ENCODE measurements at regions not wholly inside any gene's neighbourhood (a gene's known extent, or its start where the extent isn't known, plus 50 kb on each side); places are given as distances from the start of the nearest gene placed in this dataset.

GRCh38 chr5:158126442-158127405 is 267.8 kb upstream of the CLINT1 start:
- H3K9me3 ChIP-seq (ENCODE audit: control insufficient read depth in 2 of 2, insufficient read depth in 1 of 2, low read length in 1 of 2), result no peaks in the 10 kb centered on the region
- H3K4me3 ChIP-seq (ENCODE audit: low read length in 2 of 2), result no peak overlapping the region

GRCh38 chr5:158124606-158125316 is 265.8 kb upstream of the CLINT1 start:
- DNase-seq (ENCODE audit: low read depth in 6 of 9, low spot score in 9 of 9), result no peak
- WGBS, result 97% methylated on average over 3 of the region's 3 CpGs
- Histone ChIP-seq H3K4me1 (ENCODE audit: control insufficient read depth in 2 of 2, insufficient read depth in 2 of 2, low read length in 2 of 2) (peaks cover 0 to 4% of the 10 kb centered on the region in 2 donors), H3K9me3 (ENCODE audit: control insufficient read depth in 2 of 2, insufficient read depth in 1 of 2, low read length in 1 of 2) (no peaks in the 10 kb centered on the region), H3K27me3 (ENCODE audit: control insufficient read depth in 2 of 2, insufficient read depth in 1 of 2, low read length in 1 of 2) (no peaks in the 10 kb centered on the region), H3K36me3 (ENCODE audit: control insufficient read depth in 2 of 2, insufficient read depth in 2 of 2, low read length in 1 of 2) (no peaks in the 10 kb centered on the region), H3K4me3 (ENCODE audit: low read length in 2 of 2) (no peak overlapping the region), H3K27ac (ENCODE audit: low read depth in 1 of 2, low read length in 1 of 2) (no peak overlapping the region)

More at GRCh38 chr5:158126442-158127405, 267.8 kb upstream of the CLINT1 start:
- WGBS, result 56% methylated on average over 11 of the region's 11 CpGs
- DNase-seq (ENCODE audit: low read depth in 6 of 9, low spot score in 9 of 9), result no peak
- Histone ChIP-seq H3K27me3 (ENCODE audit: control insufficient read depth in 2 of 2, insufficient read depth in 1 of 2, low read length in 1 of 2) (no peaks in the 10 kb centered on the region), H3K4me1 (ENCODE audit: control insufficient read depth in 2 of 2, insufficient read depth in 2 of 2, low read length in 2 of 2) (no peaks in the 10 kb centered on the region), H3K36me3 (ENCODE audit: control insufficient read depth in 2 of 2, insufficient read depth in 2 of 2, low read length in 1 of 2) (no peaks in the 10 kb centered on the region), H3K27ac (ENCODE audit: low read depth in 1 of 2, low read length in 1 of 2) (no peak overlapping the region)

- Histone ChIP-seq H3K9me3 (ENCODE audit: control insufficient read depth in 2 of 2, insufficient read depth in 1 of 2, low read length in 1 of 2) (no peaks in the 10 kb centered on the region), H3K27ac (ENCODE audit: low read depth in 1 of 2, low read length in 1 of 2) (no peak overlapping the region), H3K36me3 (ENCODE audit: control insufficient read depth in 2 of 2, insufficient read depth in 2 of 2, low read length in 1 of 2) (no peaks in the 10 kb centered on the region), H3K4me3 (ENCODE audit: low read length in 2 of 2) (no peak overlapping the region), H3K4me1 (ENCODE audit: control insufficient read depth in 2 of 2, insufficient read depth in 2 of 2, low read length in 2 of 2) (peaks cover 0 to 4% of the 10 kb centered on the region in 2 donors), H3K27me3 (ENCODE audit: control insufficient read depth in 2 of 2, insufficient read depth in 1 of 2, low read length in 1 of 2) (no peaks in the 10 kb centered on the region)
- WGBS, result 72% methylated on average over 3 of the region's 3 CpGs
- DNase-seq (ENCODE audit: low read depth in 6 of 9, low spot score in 9 of 9), result no peak
Measured at GRCh38 chr5:158123595-158123994, 264.6 kb upstream of the CLINT1 start.

GRCh38 chr5:158121678-158122077 is 262.7 kb upstream of the CLINT1 start:
- Histone ChIP-seq H3K4me1 (ENCODE audit: control insufficient read depth in 2 of 2, insufficient read depth in 2 of 2, low read length in 2 of 2) (peaks cover 0 to 4% of the 10 kb centered on the region in 2 donors), H3K9me3 (ENCODE audit: control insufficient read depth in 2 of 2, insufficient read depth in 1 of 2, low read length in 1 of 2) (no peaks in the 10 kb centered on the region), H3K27me3 (ENCODE audit: control insufficient read depth in 2 of 2, insufficient read depth in 1 of 2, low read length in 1 of 2) (no peaks in the 10 kb centered on the region), H3K36me3 (ENCODE audit: control insufficient read depth in 2 of 2, insufficient read depth in 2 of 2, low read length in 1 of 2) (no peaks in the 10 kb centered on the region), H3K4me3 (ENCODE audit: low read length in 2 of 2) (no peak overlapping the region), H3K27ac (ENCODE audit: low read depth in 1 of 2, low read length in 1 of 2) (no peak overlapping the region)
- 88% methylated on average over 1 of the region's 1 CpG for WGBS
- DNase-seq (ENCODE audit: low read depth in 6 of 9, low spot score in 9 of 9), result no peak

DNA sequence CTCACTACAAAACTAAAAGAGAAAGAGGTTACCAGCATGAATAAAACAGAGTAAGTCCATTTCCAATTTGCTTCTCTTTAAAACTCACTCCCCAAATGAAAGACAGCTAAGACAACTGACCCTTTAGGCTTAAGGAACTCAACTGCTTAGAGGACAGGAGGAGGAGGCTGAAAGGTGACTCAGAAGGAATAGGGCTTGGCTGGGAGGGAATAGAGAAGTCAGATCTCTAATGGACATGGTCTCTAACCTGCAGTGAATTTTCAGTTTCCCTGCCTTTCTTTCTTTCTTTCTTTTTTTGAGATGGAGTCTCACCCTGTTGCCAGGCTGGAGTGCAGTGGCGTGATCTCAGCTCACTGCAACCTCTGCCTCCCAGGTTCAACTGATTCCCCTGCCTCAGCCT is 261.8 kb upstream of the CLINT1 start:
- no peak for DNase-seq (ENCODE audit: low read depth in 6 of 9, low spot score in 9 of 9)
- 93% methylated on average over 1 of the region's 1 CpG for WGBS
- no peaks in the 10 kb centered on the region for H3K27me3 ChIP-seq (ENCODE audit: control insufficient read depth in 2 of 2, insufficient read depth in 1 of 2, low read length in 1 of 2)
- H3K36me3 ChIP-seq (ENCODE audit: control insufficient read depth in 2 of 2, insufficient read depth in 2 of 2, low read length in 1 of 2), result no peaks in the 10 kb centered on the region
- no peak overlapping the region for H3K27ac ChIP-seq (ENCODE audit: low read depth in 1 of 2, low read length in 1 of 2)
- no peak overlapping the region for H3K4me3 ChIP-seq (ENCODE audit: low read length in 2 of 2)
- no peaks in the 10 kb centered on the region for H3K9me3 ChIP-seq (ENCODE audit: control insufficient read depth in 2 of 2, insufficient read depth in 1 of 2, low read length in 1 of 2)
- peaks cover 0 to 4% of the 10 kb centered on the region in 2 donors for H3K4me1 ChIP-seq (ENCODE audit: control insufficient read depth in 2 of 2, insufficient read depth in 2 of 2, low read length in 2 of 2)

GRCh38 chr5:158119961-158120723 is 261.2 kb upstream of the CLINT1 start:
- WGBS, result 89% methylated on average over 5 of the region's 5 CpGs
- no peak for DNase-seq (ENCODE audit: low read depth in 6 of 9, low spot score in 9 of 9)
- Histone ChIP-seq H3K4me1 (ENCODE audit: control insufficient read depth in 2 of 2, insufficient read depth in 2 of 2, low read length in 2 of 2) (peaks cover 0 to 4% of the 10 kb centered on the region in 2 donors), H3K27me3 (ENCODE audit: control insufficient read depth in 2 of 2, insufficient read depth in 1 of 2, low read length in 1 of 2) (no peaks in the 10 kb centered on the region), H3K36me3 (ENCODE audit: control insufficient read depth in 2 of 2, insufficient read depth in 2 of 2, low read length in 1 of 2) (no peaks in the 10 kb centered on the region), H3K9me3 (ENCODE audit: control insufficient read depth in 2 of 2, insufficient read depth in 1 of 2, low read length in 1 of 2) (no peaks in the 10 kb centered on the region), H3K27ac (ENCODE audit: low read depth in 1 of 2, low read length in 1 of 2) (no peak overlapping the region), H3K4me3 (ENCODE audit: low read length in 2 of 2) (no peak overlapping the region)

DNA sequence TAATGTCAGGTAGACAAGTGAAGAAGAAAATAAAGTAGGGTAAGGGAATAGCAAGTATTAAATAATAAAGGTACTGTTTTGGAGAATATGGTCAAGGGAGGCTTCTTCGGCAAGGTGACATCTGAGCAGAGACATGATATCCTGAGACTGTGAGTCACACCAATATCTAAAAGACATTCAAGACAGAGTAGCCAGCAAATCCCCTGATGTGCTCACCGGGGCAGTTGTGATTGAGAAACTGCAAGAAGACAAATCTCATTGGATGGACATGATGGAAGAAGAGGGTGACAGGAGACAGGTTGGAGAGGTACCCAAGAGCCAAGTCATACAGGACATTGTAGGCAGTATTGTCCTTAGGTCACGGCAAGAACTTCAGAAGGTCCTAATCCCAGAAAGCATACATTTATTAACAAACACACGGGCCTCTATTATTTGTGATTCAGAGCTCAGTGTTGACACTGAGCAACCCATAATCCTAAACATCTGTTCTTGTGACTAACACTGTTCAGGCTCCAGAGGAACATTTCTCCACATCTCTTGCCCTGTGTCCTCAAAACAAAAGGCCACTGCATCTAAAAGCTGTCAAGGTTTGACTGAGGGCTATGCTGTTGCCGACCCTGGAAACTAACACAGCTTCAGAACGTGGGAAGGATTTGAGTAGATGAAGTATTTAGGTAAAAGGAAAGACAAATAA is 258.7 kb upstream of the CLINT1 start:
- DNase-seq (ENCODE audit: low read depth in 6 of 9, low spot score in 9 of 9), result no peak
- Histone ChIP-seq H3K9me3 (ENCODE audit: control insufficient read depth in 2 of 2, insufficient read depth in 1 of 2, low read length in 1 of 2) (no peaks in the 10 kb centered on the region), H3K36me3 (ENCODE audit: control insufficient read depth in 2 of 2, insufficient read depth in 2 of 2, low read length in 1 of 2) (no peaks in the 10 kb centered on the region), H3K27ac (ENCODE audit: low read depth in 1 of 2, low read length in 1 of 2) (no peak overlapping the region), H3K27me3 (ENCODE audit: control insufficient read depth in 2 of 2, insufficient read depth in 1 of 2, low read length in 1 of 2) (no peaks in the 10 kb centered on the region), H3K4me3 (ENCODE audit: low read length in 2 of 2) (no peak overlapping the region), H3K4me1 (ENCODE audit: control insufficient read depth in 2 of 2, insufficient read depth in 2 of 2, low read length in 2 of 2) (peaks cover 0 to 4% of the 10 kb centered on the region in 2 donors)
- 98% methylated on average over 6 of the region's 6 CpGs for WGBS

DNA sequence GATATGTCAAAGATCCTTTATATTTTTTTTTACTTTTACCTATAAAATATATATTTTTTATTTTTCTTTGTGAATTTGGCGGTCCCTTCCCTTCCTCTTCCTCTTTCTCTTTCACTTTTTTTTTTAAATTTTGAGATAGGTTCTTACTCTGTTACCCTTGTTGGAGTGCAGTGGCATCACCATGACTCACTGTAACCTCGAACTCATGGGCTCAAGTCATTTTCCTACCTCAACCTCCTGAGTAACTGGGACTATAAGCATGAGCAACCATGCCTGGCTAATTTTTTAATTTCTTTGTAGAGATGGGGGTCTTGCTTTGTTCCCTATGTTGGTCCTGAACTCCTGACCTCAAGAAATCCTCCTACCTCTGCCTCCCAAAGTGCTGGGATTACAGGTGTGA is 258.0 kb upstream of the CLINT1 start:
- H3K36me3 ChIP-seq (ENCODE audit: control insufficient read depth in 2 of 2, insufficient read depth in 2 of 2, low read length in 1 of 2), result no peaks in the 10 kb centered on the region
- no peaks in the 10 kb centered on the region for H3K27me3 ChIP-seq (ENCODE audit: control insufficient read depth in 2 of 2, insufficient read depth in 1 of 2, low read length in 1 of 2)
- DNase-seq (ENCODE audit: low read depth in 6 of 9, low spot score in 9 of 9), result no peak
- H3K27ac ChIP-seq (ENCODE audit: low read depth in 1 of 2, low read length in 1 of 2), result no peak overlapping the region
- 85% methylated on average over 2 of the region's 2 CpGs for WGBS
- H3K4me3 ChIP-seq (ENCODE audit: low read length in 2 of 2), result no peak overlapping the region
- H3K4me1 ChIP-seq (ENCODE audit: control insufficient read depth in 2 of 2, insufficient read depth in 2 of 2, low read length in 2 of 2), result peaks cover 0 to 4% of the 10 kb centered on the region in 2 donors
- no peaks in the 10 kb centered on the region for H3K9me3 ChIP-seq (ENCODE audit: control insufficient read depth in 2 of 2, insufficient read depth in 1 of 2, low read length in 1 of 2)
